ENCODE measurements at regions not wholly inside any gene's neighbourhood (a gene's known extent, or its start where the extent isn't known, plus 50 kb on each side); places are given as distances from the start of the nearest gene placed in this dataset.
A peak's percentile ranks its signal among the peaks of the same experiment; 100 is the strongest.

GRCh38 chr1:88175120-88175630 is 508.9 kb upstream of the PKN2 start:
- no peak for DNase-seq (ENCODE audit: low spot score)
- Mint-ChIP-seq H3K36me3 (no peaks in the 10 kb centered on the region), H3K27me3 (peaks cover 0 to 17% of the 10 kb centered on the region in 2 donors), H3K9me3 (no peaks in the 10 kb centered on the region), H3K4me3 (no peak overlapping the region), H3K4me1 (ENCODE audit: low read depth in 2 of 2) (no peaks in the 10 kb centered on the region), H3K27ac (no peak overlapping the region)
- no peak for ATAC-seq

GRCh38 chr1:88175631-88176226 is 508.3 kb upstream of the PKN2 start:
- ATAC-seq (peak in 1 of 2 donors; percentile 36), DNase-seq (ENCODE audit: low spot score) (no peak)
- no peaks in the 10 kb centered on the region for H3K4me1 Mint-ChIP-seq (ENCODE audit: low read depth in 2 of 2)
- peaks cover 0 to 16% of the 10 kb centered on the region in 2 donors for H3K27me3 Mint-ChIP-seq
- no peaks in the 10 kb centered on the region for H3K36me3 Mint-ChIP-seq
- H3K9me3 Mint-ChIP-seq, result no peaks in the 10 kb centered on the region
- no peak overlapping the region for H3K4me3 Mint-ChIP-seq
- H3K27ac Mint-ChIP-seq, result no peak overlapping the region

GRCh38 chr1:88179943-88180342 is 504.1 kb upstream of the PKN2 start:
- no peaks in the 10 kb centered on the region for H3K9me3 Mint-ChIP-seq
- H3K4me3 Mint-ChIP-seq, result no peak overlapping the region
- ATAC-seq (no peak), DNase-seq (ENCODE audit: low spot score) (no peak)
- no peaks in the 10 kb centered on the region for H3K4me1 Mint-ChIP-seq (ENCODE audit: low read depth in 2 of 2)
- no peaks in the 10 kb centered on the region for H3K36me3 Mint-ChIP-seq
- no peak overlapping the region for H3K27ac Mint-ChIP-seq
- H3K27me3 Mint-ChIP-seq, result peaks cover 0 to 7% of the 10 kb centered on the region in 2 donors

- Mint-ChIP-seq H3K27ac (no peak overlapping the region), H3K36me3 (no peaks in the 10 kb centered on the region)
- peak; percentile 72 to 73 for ATAC-seq
Observed at GRCh38 chr1:88180449-88181108, 503.5 kb upstream of the PKN2 start.

GRCh38 chr1:88186911-88187310 is 497.2 kb upstream of the PKN2 start:
- Mint-ChIP-seq H3K27me3 (peaks cover 0 to 3% of the 10 kb centered on the region in 2 donors), H3K27ac (no peak overlapping the region), H3K36me3 (no peaks in the 10 kb centered on the region), H3K4me3 (no peak overlapping the region), H3K9me3 (no peaks in the 10 kb centered on the region), H3K4me1 (ENCODE audit: low read depth in 2 of 2) (peaks cover 0 to 4% of the 10 kb centered on the region in 2 donors)
- no peak for ATAC-seq
- DNase-seq (ENCODE audit: low spot score), result no peak

More at GRCh38 chr1:88180449-88181108, 503.5 kb upstream of the PKN2 start:
- Mint-ChIP-seq H3K27me3 (peaks cover 0 to 7% of the 10 kb centered on the region in 2 donors), H3K4me1 (ENCODE audit: low read depth in 2 of 2) (no peaks in the 10 kb centered on the region), H3K4me3 (no peak overlapping the region), H3K9me3 (no peaks in the 10 kb centered on the region)
- DNase-seq (ENCODE audit: low spot score), result peak; percentile 68

- DNase-seq (ENCODE audit: low spot score) (no peak), ATAC-seq (no peak)
- Mint-ChIP-seq H3K4me1 (ENCODE audit: low read depth in 2 of 2) (peaks cover 0 to 6% of the 10 kb centered on the region in 2 donors), H3K9me3 (no peaks in the 10 kb centered on the region), H3K27ac (no peak overlapping the region), H3K36me3 (no peaks in the 10 kb centered on the region), H3K27me3 (peaks cover 0 to 3% of the 10 kb centered on the region in 2 donors), H3K4me3 (no peak overlapping the region)
Observed at GRCh38 chr1:88188038-88188437, 496.0 kb upstream of the PKN2 start.

GRCh38 chr1:88189525-88189924 is 494.5 kb upstream of the PKN2 start:
- Mint-ChIP-seq H3K9me3 (no peaks in the 10 kb centered on the region), H3K4me3 (no peak overlapping the region), H3K27me3 (peaks cover 0 to 3% of the 10 kb centered on the region in 2 donors), H3K27ac (no peak overlapping the region), H3K36me3 (no peaks in the 10 kb centered on the region), H3K4me1 (ENCODE audit: low read depth in 2 of 2) (peaks cover 0 to 6% of the 10 kb centered on the region in 2 donors)
- ATAC-seq (no peak), DNase-seq (ENCODE audit: low spot score) (no peak)

GRCh38 chr1:88191917-88192316 is 492.2 kb upstream of the PKN2 start:
- Mint-ChIP-seq H3K27me3 (no peaks in the 10 kb centered on the region), H3K36me3 (no peaks in the 10 kb centered on the region), H3K4me1 (ENCODE audit: low read depth in 2 of 2) (peaks cover 0 to 6% of the 10 kb centered on the region in 2 donors), H3K9me3 (no peaks in the 10 kb centered on the region), H3K27ac (no peak overlapping the region), H3K4me3 (no peak overlapping the region)
- ATAC-seq (no peak), DNase-seq (ENCODE audit: low spot score) (no peak)

GRCh38 chr1:88194542-88194941 is 489.5 kb upstream of the PKN2 start:
- H3K4me1 Mint-ChIP-seq (ENCODE audit: low read depth in 2 of 2), result peaks cover 0 to 6% of the 10 kb centered on the region in 2 donors
- H3K36me3 Mint-ChIP-seq, result no peaks in the 10 kb centered on the region
- no peaks in the 10 kb centered on the region for H3K9me3 Mint-ChIP-seq
- H3K4me3 Mint-ChIP-seq, result no peak overlapping the region
- H3K27me3 Mint-ChIP-seq, result no peaks in the 10 kb centered on the region
- ATAC-seq, result no peak
- no peak for DNase-seq (ENCODE audit: low spot score)
- H3K27ac Mint-ChIP-seq, result no peak overlapping the region

GRCh38 chr1:88200545-88200944 is 483.5 kb upstream of the PKN2 start:
- Mint-ChIP-seq H3K27ac (no peak overlapping the region), H3K4me1 (ENCODE audit: low read depth in 2 of 2) (no peaks in the 10 kb centered on the region), H3K36me3 (no peaks in the 10 kb centered on the region), H3K4me3 (no peak overlapping the region), H3K27me3 (peaks cover 0 to 10% of the 10 kb centered on the region in 2 donors), H3K9me3 (peaks cover 3% of the 10 kb centered on the region)
- no peak for ATAC-seq
- no peak for DNase-seq (ENCODE audit: low spot score)

- H3K4me3 Mint-ChIP-seq, result no peak overlapping the region
- DNase-seq (ENCODE audit: low spot score) (no peak), ATAC-seq (no peak)
Observed at GRCh38 chr1:88204111-88204510, 480.0 kb upstream of the PKN2 start.

GRCh38 chr1:88204612-88205167 is 479.4 kb upstream of the PKN2 start:
- DNase-seq (ENCODE audit: low spot score) (no peak), ATAC-seq (no peak)
- Mint-ChIP-seq H3K36me3 (no peaks in the 10 kb centered on the region), H3K4me3 (no peak overlapping the region), H3K27me3 (peaks cover 0 to 10% of the 10 kb centered on the region in 2 donors), H3K27ac (no peak overlapping the region), H3K9me3 (peaks cover 6% of the 10 kb centered on the region), H3K4me1 (ENCODE audit: low read depth in 2 of 2) (no peaks in the 10 kb centered on the region)

More at GRCh38 chr1:88204111-88204510, 480.0 kb upstream of the PKN2 start:
- Mint-ChIP-seq H3K36me3 (no peaks in the 10 kb centered on the region), H3K9me3 (peaks cover 6% of the 10 kb centered on the region), H3K27ac (no peak overlapping the region), H3K27me3 (peaks cover 0 to 10% of the 10 kb centered on the region in 2 donors), H3K4me1 (ENCODE audit: low read depth in 2 of 2) (no peaks in the 10 kb centered on the region)

GRCh38 chr1:88208389-88208788 is 475.7 kb upstream of the PKN2 start:
- H3K9me3 Mint-ChIP-seq, result peaks cover 3% of the 10 kb centered on the region
- H3K27me3 Mint-ChIP-seq, result no peaks in the 10 kb centered on the region
- no peaks in the 10 kb centered on the region for H3K4me1 Mint-ChIP-seq (ENCODE audit: low read depth in 2 of 2)
- no peak overlapping the region for H3K27ac Mint-ChIP-seq
- DNase-seq (ENCODE audit: low spot score) (no peak), ATAC-seq (no peak)
- H3K4me3 Mint-ChIP-seq, result no peak overlapping the region
- H3K36me3 Mint-ChIP-seq, result no peaks in the 10 kb centered on the region

- Mint-ChIP-seq H3K4me1 (ENCODE audit: low read depth in 2 of 2) (no peaks in the 10 kb centered on the region), H3K9me3 (peaks cover 3% of the 10 kb centered on the region), H3K27ac (no peak overlapping the region), H3K36me3 (no peaks in the 10 kb centered on the region), H3K4me3 (no peak overlapping the region), H3K27me3 (no peaks in the 10 kb centered on the region)
- DNase-seq (ENCODE audit: low spot score), result no peak
- ATAC-seq, result no peak
Observed at GRCh38 chr1:88210103-88210787, 473.8 kb upstream of the PKN2 start.

Measured in natural killer cell treated with Interleukin-12 subunit alpha and Interleukin-12 subunit beta and Interleukin-15 and Interleukin-18, amount 100 ng/mL, for 72 hours (primary cell).